ENCODE measurements at regions not wholly inside any gene's neighbourhood (a gene's known extent, or its start where the extent isn't known, plus 50 kb on each side); places are given as distances from the start of the nearest gene placed in this dataset.

- no peaks in the 10 kb centered on the region for H3K9me2 ChIP-seq
- H3K9me3 ChIP-seq, result no peaks in the 10 kb centered on the region
- 0 out of 4 replicates have a peak, but pooled peaks cover 0 to 5% of the 10 kb centered on the region in 2 experiments for H3K4me1 ChIP-seq (ENCODE audit: control insufficient read depth in 1 of 2, insufficient read depth in 2 of 2, low read depth in 1 of 2, low read length in 1 of 2)
- no peak for DNase-seq
- WGBS (ENCODE audit: low lambda C conversion rate), result 78% methylated on average over 3 of the region's 3 CpGs
- peaks cover 10% of the 10 kb centered on the region for H3F3A ChIP-seq (replicated peaks; ENCODE audit: insufficient read depth)
- TF ChIP-seq, protein P1, sequence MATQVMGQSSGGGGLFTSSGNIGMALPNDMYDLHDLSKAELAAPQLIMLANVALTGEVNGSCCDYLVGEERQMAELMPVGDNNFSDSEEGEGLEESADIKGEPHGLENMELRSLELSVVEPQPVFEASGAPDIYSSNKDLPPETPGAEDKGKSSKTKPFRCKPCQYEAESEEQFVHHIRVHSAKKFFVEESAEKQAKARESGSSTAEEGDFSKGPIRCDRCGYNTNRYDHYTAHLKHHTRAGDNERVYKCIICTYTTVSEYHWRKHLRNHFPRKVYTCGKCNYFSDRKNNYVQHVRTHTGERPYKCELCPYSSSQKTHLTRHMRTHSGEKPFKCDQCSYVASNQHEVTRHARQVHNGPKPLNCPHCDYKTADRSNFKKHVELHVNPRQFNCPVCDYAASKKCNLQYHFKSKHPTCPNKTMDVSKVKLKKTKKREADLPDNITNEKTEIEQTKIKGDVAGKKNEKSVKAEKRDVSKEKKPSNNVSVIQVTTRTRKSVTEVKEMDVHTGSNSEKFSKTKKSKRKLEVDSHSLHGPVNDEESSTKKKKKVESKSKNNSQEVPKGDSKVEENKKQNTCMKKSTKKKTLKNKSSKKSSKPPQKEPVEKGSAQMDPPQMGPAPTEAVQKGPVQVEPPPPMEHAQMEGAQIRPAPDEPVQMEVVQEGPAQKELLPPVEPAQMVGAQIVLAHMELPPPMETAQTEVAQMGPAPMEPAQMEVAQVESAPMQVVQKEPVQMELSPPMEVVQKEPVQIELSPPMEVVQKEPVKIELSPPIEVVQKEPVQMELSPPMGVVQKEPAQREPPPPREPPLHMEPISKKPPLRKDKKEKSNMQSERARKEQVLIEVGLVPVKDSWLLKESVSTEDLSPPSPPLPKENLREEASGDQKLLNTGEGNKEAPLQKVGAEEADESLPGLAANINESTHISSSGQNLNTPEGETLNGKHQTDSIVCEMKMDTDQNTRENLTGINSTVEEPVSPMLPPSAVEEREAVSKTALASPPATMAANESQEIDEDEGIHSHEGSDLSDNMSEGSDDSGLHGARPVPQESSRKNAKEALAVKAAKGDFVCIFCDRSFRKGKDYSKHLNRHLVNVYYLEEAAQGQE (IDR thresholded peaks at IDR 0.05; ENCODE audit: low read depth, low read length), result no peak
- TF ChIP-seq RCOR1 (IDR thresholded peaks at IDR 0.05; ENCODE audit: low read length), result no peak
- TF ChIP-seq SMC3 (IDR thresholded peaks at IDR 0.05; ENCODE audit: low read depth, low read length), result no peak
- TF ChIP-seq TAF1 (IDR thresholded peaks at IDR 0.05; ENCODE audit: borderline replicate concordance, low read depth, low read length), result no peak
- TF ChIP-seq TCF12 (IDR thresholded peaks at IDR 0.05), result no peak
- TF ChIP-seq FOXM1 (IDR thresholded peaks at IDR 0.05; ENCODE audit: low read depth), result no peak
- TF ChIP-seq POLR2AphosphoS5 (IDR thresholded peaks at IDR 0.05; ENCODE audit: low read depth, low read length), result no peak
- TF ChIP-seq, protein P2, sequence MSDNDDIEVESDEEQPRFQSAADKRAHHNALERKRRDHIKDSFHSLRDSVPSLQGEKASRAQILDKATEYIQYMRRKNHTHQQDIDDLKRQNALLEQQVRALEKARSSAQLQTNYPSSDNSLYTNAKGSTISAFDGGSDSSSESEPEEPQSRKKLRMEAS (IDR thresholded peaks at IDR 0.05; ENCODE audit: low read depth), result no peak
- no peak for TF ChIP-seq RFX5 (IDR thresholded peaks at IDR 0.05; ENCODE audit: low read length)
- TF ChIP-seq SIN3A (IDR thresholded peaks at IDR 0.05; ENCODE audit: borderline replicate concordance, low read depth, low read length), result no peak
- no peak for TF ChIP-seq FOXJ3 (CRISPR knock-in tag; IDR thresholded peaks at IDR 0.05)
- no peak for TF ChIP-seq FOSL2 (IDR thresholded peaks at IDR 0.05; ENCODE audit: borderline replicate concordance, low read depth)
- H3K79me2 ChIP-seq (ENCODE audit: insufficient read depth), result no peaks in the 10 kb centered on the region
- no peak overlapping the region for H2AFZ ChIP-seq (ENCODE audit: low read depth)
- POLR2A ChIA-PET, result no interaction called here
- CTCF ChIA-PET, result interaction anchor here (0.6 to 0.7 kb wide), 2 partner anchors 517 to 1217 kb away, joined by 3 read pairs; no protein-coding TSS in a partner anchor
- H3K9ac ChIP-seq, result no peak overlapping the region
- no peak overlapping the region for H3K4me2 ChIP-seq
- H3K36me3 ChIP-seq (replicated peaks in 1 of 2; ENCODE audit: control insufficient read depth in 1 of 2, insufficient read depth in 2 of 2, low read length in 1 of 2), result no peaks in the 10 kb centered on the region
- no peaks in the 10 kb centered on the region for H3K27me3 ChIP-seq (ENCODE audit: insufficient read depth)
- H4K20me1 ChIP-seq (ENCODE audit: insufficient read depth), result no peaks in the 10 kb centered on the region
- H3K4me3 ChIP-seq (ENCODE audit: low read depth in 2 of 2, low read length in 1 of 2), result no peak overlapping the region
- H3K27ac ChIP-seq (ENCODE audit: low read depth in 2 of 2, low read length in 1 of 2), result no peak overlapping the region
These were observed 76.0 kb downstream of the PTHLH start for GRCh38 chr12:27896419-27896990.

DNA sequence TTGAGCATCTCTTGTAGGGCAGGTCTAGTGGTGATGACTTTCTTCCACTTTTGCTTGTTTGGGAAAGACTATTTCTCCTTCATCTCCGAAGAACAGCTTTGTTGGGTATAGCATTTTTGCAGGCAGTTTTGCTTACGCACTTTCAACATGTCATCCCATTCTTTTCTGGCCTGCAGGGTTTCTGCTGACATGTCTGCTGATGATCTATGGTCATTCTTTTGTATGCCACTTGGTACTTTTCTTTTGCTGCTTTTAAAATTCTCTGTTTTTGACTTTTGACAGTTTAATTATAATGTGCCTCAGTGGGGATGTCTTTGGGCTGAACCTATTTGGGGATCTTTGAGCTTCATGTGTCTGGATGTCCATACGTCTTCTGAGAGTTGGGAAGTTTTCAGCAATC, 78.2 kb downstream of the PTHLH start:
- POLR2A ChIA-PET, result no interaction called here
- H3K9me2 ChIP-seq, result no peaks in the 10 kb centered on the region; the same call in 1 of the 2 replicates
- H3K36me3 ChIP-seq (replicated peaks in 1 of 2; ENCODE audit: control insufficient read depth in 1 of 2, insufficient read depth in 2 of 2, low read length in 1 of 2), result no peaks in the 10 kb centered on the region
- H3K27me3 ChIP-seq (ENCODE audit: insufficient read depth), result no peaks in the 10 kb centered on the region
- no peaks in the 10 kb centered on the region for H3K79me2 ChIP-seq (ENCODE audit: insufficient read depth)
- no peak overlapping the region for H3K27ac ChIP-seq (ENCODE audit: low read depth in 2 of 2, low read length in 1 of 2)
- no peaks in the 10 kb centered on the region for H3K9me3 ChIP-seq
- no peak overlapping the region for H3K9ac ChIP-seq
- 77% methylated on average over 3 of the region's 3 CpGs for WGBS (ENCODE audit: low lambda C conversion rate)
- H3K4me3 ChIP-seq (ENCODE audit: low read depth in 2 of 2, low read length in 1 of 2), result no peak overlapping the region
- H2AFZ ChIP-seq (ENCODE audit: low read depth), result no peak overlapping the region
- H4K20me1 ChIP-seq (ENCODE audit: insufficient read depth), result no peaks in the 10 kb centered on the region
- CTCF ChIA-PET, result interaction anchor here (1.1 to 1.2 kb wide), 2 partner anchors 47 to 161 kb away, joined by 3 read pairs; no protein-coding TSS in a partner anchor
- 0 out of 4 replicates have a peak, but pooled peaks cover 0 to 5% of the 10 kb centered on the region in 2 experiments for H3K4me1 ChIP-seq (ENCODE audit: control insufficient read depth in 1 of 2, insufficient read depth in 2 of 2, low read depth in 1 of 2, low read length in 1 of 2)
- peaks cover 3% of the 10 kb centered on the region for H3F3A ChIP-seq (replicated peaks; ENCODE audit: insufficient read depth)
- DNase-seq, result no peak
- TF ChIP-seq RAD21 (IDR thresholded peaks at IDR 0.05; ENCODE audit: low read length), result no peak
- TF ChIP-seq YY1 (IDR thresholded peaks at IDR 0.05; ENCODE audit: low read depth), result no peak
- no peak for TF ChIP-seq RCOR1 (IDR thresholded peaks at IDR 0.05; ENCODE audit: low read length)
- TF ChIP-seq NFIC (IDR thresholded peaks at IDR 0.05; ENCODE audit: borderline replicate concordance), result no peak
- TF ChIP-seq POLR2AphosphoS5 (IDR thresholded peaks at IDR 0.05; ENCODE audit: low read depth, low read length), result no peak
- no peak for TF ChIP-seq SIN3A (IDR thresholded peaks at IDR 0.05; ENCODE audit: borderline replicate concordance, low read depth, low read length)
- TF ChIP-seq FOXM1 (IDR thresholded peaks at IDR 0.05; ENCODE audit: low read depth), result no peak
- no peak for TF ChIP-seq TAF1 (IDR thresholded peaks at IDR 0.05; ENCODE audit: borderline replicate concordance, low read depth, low read length)
- no peak for TF ChIP-seq TCF12 (IDR thresholded peaks at IDR 0.05)
- TF ChIP-seq IRF3 (IDR thresholded peaks at IDR 0.05; ENCODE audit: low read depth, low read length), result no peak
- TF ChIP-seq SMC3 (IDR thresholded peaks at IDR 0.05; ENCODE audit: low read depth, low read length), result no peak
- TF ChIP-seq RXRA (IDR thresholded peaks at IDR 0.05; ENCODE audit: borderline replicate concordance, low read depth), result no peak
- no peak for TF ChIP-seq GABPA (IDR thresholded peaks at IDR 0.05; ENCODE audit: low read depth)
- no peak for TF ChIP-seq USF1 (IDR thresholded peaks at IDR 0.05; ENCODE audit: borderline replicate concordance, low read depth)
- TF ChIP-seq FOXJ3 (CRISPR knock-in tag; IDR thresholded peaks at IDR 0.05), result no peak
- no peak for TF ChIP-seq TEAD4 (IDR thresholded peaks at IDR 0.05; ENCODE audit: borderline replicate concordance, insufficient read depth)
- H3K4me2 ChIP-seq, result no peak overlapping the region

Data from SK-N-SH (cell line).